ENCODE measurements at regions not wholly inside any gene's neighbourhood (a gene's known extent, or its start where the extent isn't known, plus 50 kb on each side); places are given as distances from the start of the nearest gene placed in this dataset.

- peaks cover 0 to 27% of the 10 kb centered on the region in 2 donors for H3K4me1 ChIP-seq
- no peak for DNase-seq (ENCODE audit: low spot score)
- H3K27ac ChIP-seq = peak overlapping the region in 1 of 2 donors; percentile 84
- no peak for TF ChIP-seq CTCF (IDR thresholded peaks at IDR 0.05)
- no peak overlapping the region for H3K4me3 ChIP-seq
- H3K9me3 ChIP-seq = no peaks in the 10 kb centered on the region
- H3K27me3 ChIP-seq = no peaks in the 10 kb centered on the region
- no peaks in the 10 kb centered on the region for H3K36me3 ChIP-seq
These were observed 250.8 kb upstream of the TGFBR2 start for GRCh38 chr3:30355622-30356021.

- no peak overlapping the region for H3K27ac ChIP-seq
These were observed 249.3 kb upstream of the TGFBR2 start for GRCh38 chr3:30356866-30357753.

GRCh38 chr3:30357897-30358296, 248.5 kb upstream of the TGFBR2 start:
- Histone ChIP-seq H3K27me3 (no peaks in the 10 kb centered on the region), H3K27ac (no peak overlapping the region), H3K9me3 (no peaks in the 10 kb centered on the region), H3K4me3 (no peak overlapping the region), H3K4me1 (peaks cover 0 to 27% of the 10 kb centered on the region in 2 donors), H3K36me3 (no peaks in the 10 kb centered on the region)
- no peak for DNase-seq (ENCODE audit: low spot score)
- no peak for TF ChIP-seq CTCF (IDR thresholded peaks at IDR 0.05)

More at GRCh38 chr3:30356866-30357753, 249.3 kb upstream of the TGFBR2 start:
- DNase-seq (ENCODE audit: low spot score) = no peak
- peaks cover 0 to 27% of the 10 kb centered on the region in 2 donors for H3K4me1 ChIP-seq
- TF ChIP-seq CTCF (IDR thresholded peaks at IDR 0.05) = no peak
- no peak overlapping the region for H3K4me3 ChIP-seq
- H3K36me3 ChIP-seq = no peaks in the 10 kb centered on the region
- H3K9me3 ChIP-seq = no peaks in the 10 kb centered on the region
- no peaks in the 10 kb centered on the region for H3K27me3 ChIP-seq

GRCh38 chr3:30358871-30359270, 247.5 kb upstream of the TGFBR2 start:
- DNase-seq (ENCODE audit: low spot score) = no peak
- no peak for TF ChIP-seq CTCF (IDR thresholded peaks at IDR 0.05)
- Histone ChIP-seq H3K27me3 (no peaks in the 10 kb centered on the region), H3K4me3 (no peak overlapping the region), H3K9me3 (no peaks in the 10 kb centered on the region), H3K36me3 (no peaks in the 10 kb centered on the region), H3K4me1 (peaks cover 0 to 22% of the 10 kb centered on the region in 2 donors), H3K27ac (no peak overlapping the region)

- peaks cover 0 to 11% of the 10 kb centered on the region in 2 donors for H3K4me1 ChIP-seq
- H3K9me3 ChIP-seq = no peaks in the 10 kb centered on the region
- no peak overlapping the region for H3K27ac ChIP-seq
- DNase-seq (ENCODE audit: low spot score) = no peak
- no peak overlapping the region for H3K4me3 ChIP-seq
- TF ChIP-seq CTCF (IDR thresholded peaks at IDR 0.05) = no peak
- H3K36me3 ChIP-seq = no peaks in the 10 kb centered on the region
- H3K27me3 ChIP-seq = no peaks in the 10 kb centered on the region
These were observed 237.4 kb upstream of the TGFBR2 start for GRCh38 chr3:30368978-30369377.
